Stimulated activated CD4-positive, alpha-beta T cell treated with anti-CD3 and anti-CD28 coated beads, Interleukin-4, amount 100 ng/mL, for 4 hours (primary cell): ENCODE measurements at regions not wholly inside any gene's neighbourhood (a gene's known extent, or its start where the extent isn't known, plus 50 kb on each side); places are given as distances from the start of the nearest gene placed in this dataset.

Experiments
- DNase-seq, 2 experiments: peaks; one replicate each; pipeline ENCODE4 v3.0.0-alpha.2; 2020

- DNase-seq: no peak
These were observed 234.3 kb upstream of the TANK start for GRCh38 chr2:160925956-160926355.

- DNase-seq: no peak
These were observed 232.9 kb upstream of the TANK start for GRCh38 chr2:160927324-160927723.

GRCh38 chr2:160928854-160929301 is 231.3 kb upstream of the TANK start:
- DNase-seq: no peak

GRCh38 chr2:160931531-160931930 is 228.7 kb upstream of the TANK start:
- no peak for DNase-seq

- DNase-seq: no peak
These were observed 227.3 kb upstream of the TANK start for GRCh38 chr2:160932960-160933359.

- DNase-seq: no peak
These were observed 226.0 kb upstream of the TANK start for GRCh38 chr2:160934263-160934662.

- no peak for DNase-seq
These were observed 225.2 kb upstream of the TANK start for GRCh38 chr2:160934991-160935390.

- no peak for DNase-seq
These were observed 224.0 kb upstream of the TANK start for GRCh38 chr2:160936044-160936806.

GRCh38 chr2:160940271-160940670 is 220.0 kb upstream of the TANK start:
- no peak for DNase-seq

- no peak for DNase-seq
These were observed 219.5 kb upstream of the TANK start for GRCh38 chr2:160940699-160941098.

GRCh38 chr2:160941290-160941846 is 218.9 kb upstream of the TANK start:
- no peak for DNase-seq

- DNase-seq: no peak
These were observed 217.6 kb upstream of the TANK start for GRCh38 chr2:160942476-160943142.

- no peak for DNase-seq
These were observed 216.8 kb upstream of the TANK start for GRCh38 chr2:160943414-160943813.

GRCh38 chr2:160952464-160953254 is 207.6 kb upstream of the TANK start:
- DNase-seq: no peak

GRCh38 chr2:160955578-160955977 is 204.7 kb upstream of the TANK start:
- DNase-seq: no peak

- no peak for DNase-seq
These were observed 203.9 kb upstream of the TANK start for GRCh38 chr2:160956243-160956802.

- no peak for DNase-seq
These were observed 196.3 kb upstream of the TANK start for GRCh38 chr2:160963957-160964356.

GRCh38 chr2:160967523-160967922 is 192.7 kb upstream of the TANK start:
- DNase-seq: no peak

GRCh38 chr2:160968183-160968582 is 192.0 kb upstream of the TANK start:
- no peak for DNase-seq

- DNase-seq: no peak
These were observed 189.9 kb upstream of the TANK start for GRCh38 chr2:160970052-160970965.

- DNase-seq: no peak
These were observed 186.2 kb upstream of the TANK start for GRCh38 chr2:160973991-160974390.

GRCh38 chr2:160974803-160975202 is 185.4 kb upstream of the TANK start:
- no peak for DNase-seq
